Psoas muscle (tissue), 7 donors: ENCODE measurements at regions not wholly inside any gene's neighbourhood (a gene's known extent, or its start where the extent isn't known, plus 50 kb on each side); places are given as distances from the start of the nearest gene placed in this dataset.

ENCODE experiments used
- ATAC-seq, 4 donors: fragments of 200-7000 bp; cut with Tn5 transposase; one replicate each; pipeline ENCODE4 v1.9.1; 2020; ENCODE audit warnings: moderate library complexity in 3 of 4, mild to moderate bottlenecking in 2 of 4
- DNase-seq, 2 donors: peaks; one replicate each; pipeline ENCODE4 v3.0.0-alpha.2; 2020
- H3K27ac ChIP-seq: fragments of 200-600 bp; one replicate; pipeline ENCODE4 v1.8.0; 2022
- H3K27me3 ChIP-seq, 3 donors: fragments of 200-600 bp in 1 of 3; one replicate each; pipeline versions ENCODE4 v1.6.1 to v1.8.0; 2013 to 2022; ENCODE audit warnings: low read length in 2 of 3, mild to moderate bottlenecking in 2 of 3, moderate library complexity in 1 of 3; ENCODE audit not compliant: insufficient read depth in 3 of 3
- H3K36me3 ChIP-seq, 2 donors: fragments of 200-600 bp in 1 of 2; one replicate each; pipeline versions ENCODE4 v1.6.1 to v1.8.0; 2013 to 2022; ENCODE audit warnings: low read depth in 1 of 2, mild to moderate bottlenecking in 1 of 2, moderate library complexity in 1 of 2; ENCODE audit not compliant: insufficient read depth in 1 of 2
- H3K4me1 ChIP-seq: fragments of 200-600 bp; one replicate; pipeline ENCODE4 v1.8.0; 2022
- H3K4me3 ChIP-seq: fragments of 200-600 bp; one replicate; pipeline ENCODE4 v1.8.0; 2022; ENCODE audit warnings: mild to moderate bottlenecking
- H3K9me3 ChIP-seq: fragments of 200-600 bp; one replicate; pipeline ENCODE4 v1.8.0; 2022
- WGBS, 3 donors: extraction: QIAGEN DNeasy Blood & Tissue Kit; methylation state at CpG; one replicate each; pipeline versions ENCODE4 v1.1.6 to v1.1.7; 2013; 5-methylcytosine and 5-hydroxymethylcytosine counted together
- intact Hi-C, 2 donors: fragments of 100-400 bp; cut with DNase I; formaldehyde crosslinking; loops; one replicate each; pipeline versions ENCODE4 v1.11.0 to v1.14.2; 2022
- TF ChIP-seq, protein P1 (sequence below): fragments of 200-600 bp; IDR thresholded peaks from one replicate; pipeline ENCODE4 v1.8.0; 2022; ENCODE audit warnings: antibody characterized with exemption
- donor health status: healthy with polysubstance abuse.
- donor health status: DM: no; HTN: no; CAD: no; lungs with moderate emphysema.
- donor health status: Bipolar disorder and iron deficiency.
- donor health status: healthy.
- donor health status: DM: yes; HTN: yes; CAD: no.
- donor health status: DM: no; HTN: no; CAD: no.
- donor health status: DM: yes; HTN: yes; CAD: no.

DNA sequence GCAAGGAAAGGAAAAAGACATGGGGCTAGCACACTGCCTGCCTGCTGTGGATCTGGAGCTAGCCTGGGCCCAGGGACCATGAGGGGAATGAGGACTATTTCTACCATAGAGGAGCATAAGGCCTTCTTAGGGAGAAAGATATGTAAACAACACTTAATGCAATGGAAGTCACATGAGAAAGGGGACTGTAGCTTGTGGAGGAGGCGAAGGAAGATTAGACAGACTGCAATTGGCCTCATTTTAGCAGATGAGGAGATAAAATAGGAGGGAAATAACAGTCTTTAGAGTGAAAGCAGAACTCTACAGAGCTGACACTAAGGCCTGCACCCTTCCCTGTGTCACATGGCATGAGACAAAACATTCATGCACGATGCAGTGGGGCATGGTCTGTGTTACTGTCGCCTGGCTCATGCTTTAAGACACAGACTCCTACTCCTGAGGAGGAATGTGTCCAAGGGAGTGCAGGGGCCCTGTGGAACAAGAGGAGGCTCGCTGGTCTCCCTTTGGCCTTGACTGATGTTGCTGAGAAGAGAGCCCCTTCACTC, 829.3 kb upstream of the IGFBP3 start:
- Histone ChIP-seq H3K4me1 (no peaks in the 10 kb centered on the region), H3K27me3 (peaks cover 0 to 2% (median 0%) of the 10 kb centered on the region in 3 donors), H3K4me3 (no peak overlapping the region), H3K27ac (no peak overlapping the region), H3K36me3 (no peaks in the 10 kb centered on the region), H3K9me3 (no peaks in the 10 kb centered on the region)
- intact Hi-C loops: no loop called here
- DNase-seq (no peak), ATAC-seq (no peak)
- TF ChIP-seq, protein P1, sequence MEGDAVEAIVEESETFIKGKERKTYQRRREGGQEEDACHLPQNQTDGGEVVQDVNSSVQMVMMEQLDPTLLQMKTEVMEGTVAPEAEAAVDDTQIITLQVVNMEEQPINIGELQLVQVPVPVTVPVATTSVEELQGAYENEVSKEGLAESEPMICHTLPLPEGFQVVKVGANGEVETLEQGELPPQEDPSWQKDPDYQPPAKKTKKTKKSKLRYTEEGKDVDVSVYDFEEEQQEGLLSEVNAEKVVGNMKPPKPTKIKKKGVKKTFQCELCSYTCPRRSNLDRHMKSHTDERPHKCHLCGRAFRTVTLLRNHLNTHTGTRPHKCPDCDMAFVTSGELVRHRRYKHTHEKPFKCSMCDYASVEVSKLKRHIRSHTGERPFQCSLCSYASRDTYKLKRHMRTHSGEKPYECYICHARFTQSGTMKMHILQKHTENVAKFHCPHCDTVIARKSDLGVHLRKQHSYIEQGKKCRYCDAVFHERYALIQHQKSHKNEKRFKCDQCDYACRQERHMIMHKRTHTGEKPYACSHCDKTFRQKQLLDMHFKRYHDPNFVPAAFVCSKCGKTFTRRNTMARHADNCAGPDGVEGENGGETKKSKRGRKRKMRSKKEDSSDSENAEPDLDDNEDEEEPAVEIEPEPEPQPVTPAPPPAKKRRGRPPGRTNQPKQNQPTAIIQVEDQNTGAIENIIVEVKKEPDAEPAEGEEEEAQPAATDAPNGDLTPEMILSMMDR: no peak
- 91 to 93% (median 92%) methylated on average over 4 of the region's 4 CpGs for WGBS, 3 donors

DNA sequence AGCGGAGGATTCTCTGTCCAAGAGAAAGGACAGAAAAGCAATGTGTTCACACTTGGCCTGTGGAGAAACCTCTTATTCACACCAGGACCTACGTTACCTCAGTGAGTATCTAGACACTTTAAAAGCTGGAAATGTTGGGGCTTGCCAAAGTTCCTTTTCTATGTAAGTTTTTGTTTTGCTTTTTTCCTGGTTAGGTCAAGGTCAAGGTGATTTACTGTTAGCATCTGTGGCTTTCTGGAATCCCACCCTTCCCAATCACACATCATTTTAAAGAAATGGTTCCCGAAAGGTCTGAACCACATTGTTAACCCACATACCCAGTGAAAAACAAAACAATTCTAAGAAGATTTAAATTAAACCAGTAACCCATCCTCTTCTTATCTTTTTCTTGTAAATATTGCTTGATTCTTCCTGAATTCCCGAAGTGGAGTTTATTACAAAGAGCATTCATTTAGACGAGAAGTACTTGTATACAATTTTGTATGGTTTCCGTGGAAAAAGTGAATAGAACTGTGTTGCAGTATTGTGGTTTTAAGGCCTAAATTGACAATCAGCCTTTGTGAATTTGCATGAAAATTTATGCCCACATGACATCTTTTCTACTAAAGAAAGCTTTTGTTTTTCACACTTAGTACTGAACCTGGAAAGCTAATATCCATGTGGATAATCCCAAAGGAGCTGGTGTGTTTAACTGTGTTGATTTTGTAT, 827.0 kb upstream of the IGFBP3 start:
- WGBS, 3 donors: 93 to 96% (median 95%) methylated on average over 6 of the region's 6 CpGs
- DNase-seq: no peak
- no peak for ATAC-seq
- TF ChIP-seq, protein P1: no peak
- no peaks in the 10 kb centered on the region for H3K36me3 ChIP-seq
- no peaks in the 10 kb centered on the region for H3K9me3 ChIP-seq
- no peak overlapping the region for H3K27ac ChIP-seq
- H3K4me1 ChIP-seq: no peaks in the 10 kb centered on the region
- no peak overlapping the region for H3K4me3 ChIP-seq
- H3K27me3 ChIP-seq: peaks cover 0 to 2% (median 0%) of the 10 kb centered on the region in 3 donors
- intact Hi-C loops: no loop called here

DNA sequence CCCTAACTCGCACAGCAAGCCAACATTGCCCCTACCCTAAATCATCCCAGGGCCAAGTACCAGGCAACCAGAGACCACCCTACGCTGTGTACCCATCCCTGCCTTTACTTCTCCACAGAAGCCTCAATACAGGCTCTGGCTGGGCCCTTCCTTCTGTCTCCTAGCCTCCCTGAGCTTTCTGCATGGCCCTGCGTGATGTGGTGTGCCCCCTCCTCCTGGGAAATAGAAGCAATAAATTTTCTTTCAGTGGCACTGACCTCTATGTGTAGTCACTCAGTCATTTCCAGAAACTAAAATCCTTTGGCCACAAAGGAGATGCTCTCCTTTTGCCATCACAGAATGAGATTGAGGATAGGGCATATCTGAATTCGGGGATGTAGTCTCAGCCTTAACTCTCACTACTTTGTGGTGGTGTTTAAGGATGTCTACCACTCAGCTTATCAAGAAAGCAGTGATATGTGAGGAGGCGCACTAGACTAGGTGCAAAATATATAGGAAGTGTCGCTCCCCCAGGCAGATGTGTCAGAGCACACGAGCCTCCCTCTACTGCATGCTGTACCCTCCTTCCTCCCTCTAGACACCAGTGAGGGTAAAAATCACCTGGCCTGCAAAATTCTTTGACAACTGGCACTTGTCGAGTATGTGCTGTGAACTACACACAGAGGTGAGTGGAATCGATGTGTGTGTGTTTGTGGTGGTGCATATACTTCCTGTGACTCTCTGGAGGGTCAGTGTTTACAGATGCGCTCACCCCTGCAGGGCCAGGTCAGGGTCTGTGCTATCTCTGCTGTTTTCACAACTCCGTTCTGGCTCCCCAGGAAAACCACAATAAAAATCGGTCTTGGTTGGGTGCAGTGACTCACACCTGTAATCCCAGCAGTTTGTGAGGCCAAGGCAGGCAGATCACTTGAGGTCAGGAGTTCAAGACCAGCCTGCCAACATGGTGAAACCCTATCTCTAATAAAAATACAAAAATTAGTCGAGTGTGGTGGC, 825.9 kb upstream of the IGFBP3 start:
- no peaks in the 10 kb centered on the region for H3K4me1 ChIP-seq
- H3K27me3 ChIP-seq: peaks cover 0 to 2% (median 0%) of the 10 kb centered on the region in 3 donors
- ATAC-seq (no peak), DNase-seq (no peak)
- H3K27ac ChIP-seq: no peak overlapping the region
- no peaks in the 10 kb centered on the region for H3K9me3 ChIP-seq
- WGBS, 3 donors: 72 to 83% (median 73%) methylated on average over 13 of the region's 13 CpGs
- intact Hi-C loops: no loop called here
- H3K36me3 ChIP-seq: no peaks in the 10 kb centered on the region
- no peak overlapping the region for H3K4me3 ChIP-seq
- TF ChIP-seq, protein P1: no peak

DNA sequence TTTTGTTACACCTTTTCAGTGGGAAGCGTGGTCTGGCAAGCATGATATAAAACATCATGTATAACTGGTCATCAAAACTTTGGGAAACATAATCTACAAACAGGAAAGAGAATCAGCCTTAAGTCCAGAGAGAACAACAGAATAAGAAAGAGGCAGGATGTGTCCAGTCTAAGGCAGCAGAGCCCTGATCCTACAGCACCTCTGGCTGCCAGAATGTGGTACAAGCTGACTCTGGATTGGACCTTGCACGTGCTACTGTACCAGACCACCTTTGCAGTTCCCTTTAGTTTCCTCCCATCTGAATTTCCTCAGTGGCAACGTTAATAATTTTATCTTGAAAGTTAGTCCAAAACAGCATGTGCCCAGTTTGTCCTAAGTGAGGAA, 824.6 kb upstream of the IGFBP3 start:
- Histone ChIP-seq H3K36me3 (no peaks in the 10 kb centered on the region), H3K4me1 (no peaks in the 10 kb centered on the region), H3K9me3 (no peaks in the 10 kb centered on the region), H3K4me3 (no peak overlapping the region), H3K27ac (no peak overlapping the region), H3K27me3 (peaks cover 0 to 2% (median 0%) of the 10 kb centered on the region in 3 donors)
- no peak for DNase-seq
- intact Hi-C loops: no loop called here
- no peak for ATAC-seq
- 69 to 74% (median 70%) methylated on average over 3 of the region's 3 CpGs for WGBS, 3 donors
- TF ChIP-seq, protein P1: no peak
